ENCODE measurements at regions not wholly inside any gene's neighbourhood (a gene's known extent, or its start where the extent isn't known, plus 50 kb on each side); places are given as distances from the start of the nearest gene placed in this dataset.

DNA sequence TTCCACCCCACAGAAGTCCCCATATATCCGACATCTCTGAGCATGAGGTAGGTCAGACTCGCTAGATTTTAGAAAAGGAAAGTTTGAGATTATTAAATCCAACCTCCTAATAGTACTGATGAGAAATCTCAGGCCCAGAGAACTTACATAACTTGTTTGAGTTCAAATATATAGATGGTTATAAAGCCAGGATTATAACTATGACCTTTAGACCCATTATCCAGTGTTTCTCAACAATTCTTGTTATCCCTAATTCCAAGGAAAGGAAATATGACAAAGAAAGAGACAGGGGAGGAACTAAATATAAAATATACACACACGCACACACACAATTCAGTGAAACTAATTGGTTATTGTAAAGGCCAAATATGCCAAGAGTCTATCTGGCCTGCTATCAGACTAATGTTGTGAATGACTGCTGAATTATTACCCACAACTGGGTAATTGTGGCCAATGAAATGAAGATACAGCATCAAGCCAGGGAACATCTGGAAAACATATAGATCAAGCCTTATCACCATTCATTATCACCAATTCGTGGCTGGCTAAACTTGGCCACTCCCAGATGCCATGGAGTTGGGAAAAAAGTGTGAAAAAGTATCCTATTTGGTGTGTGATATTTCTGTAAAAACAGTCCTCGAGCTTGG lies 248.4 kb downstream of the PRELID2 start:
- TF ChIP-seq CTCF (IDR thresholded peaks at IDR 0.05) (no peak), POLR2A (IDR thresholded peaks at IDR 0.05) (no peak)

Measured in heart left ventricle (tissue), 13 donors.